CD4-positive, CD25-positive, alpha-beta regulatory T cell (primary cell): ENCODE measurements at regions not wholly inside any gene's neighbourhood (a gene's known extent, or its start where the extent isn't known, plus 50 kb on each side); places are given as distances from the start of the nearest gene placed in this dataset.
"Not testable (repeated sequence)": the region's sequence is repeated elsewhere in the genome, so short reads cannot be mapped to it uniquely, and the experiment has no call there.

Experiments
- ATAC-seq, 2 donors: fragments of 150-1000 bp; cut with Tn5 transposase; one replicate each; pipeline ENCODE4 v1.10.0; 2021; ENCODE audit warnings: low read depth in 2 of 2, moderate number of reproducible peaks in 2 of 2, moderate library complexity in 1 of 2
- DNase-seq, 3 donors: peaks; one replicate each; pipeline versions ENCODE4 v3.0.0 to v3.0.0-alpha.2; 2012 to 2022; ENCODE audit warnings: mixed read lengths in 1 of 3
- H3K27ac ChIP-seq: one replicate; pipeline ENCODE4 v1.7.0; 2013; ENCODE audit warnings: mild to moderate bottlenecking, low read length; ENCODE audit not compliant: insufficient read depth, poor library complexity, severe bottlenecking
- H3K27me3 ChIP-seq: one replicate; pipeline ENCODE4 v1.7.0; 2013; ENCODE audit warnings: low read length; ENCODE audit not compliant: control insufficient read depth, insufficient read depth
- H3K36me3 ChIP-seq: one replicate; pipeline ENCODE4 v1.7.0; 2013; ENCODE audit warnings: mild to moderate bottlenecking, low read length, moderate library complexity; ENCODE audit not compliant: control insufficient read depth, insufficient read depth
- H3K4me1 ChIP-seq: 2 replicates; pipeline ENCODE4 v1.7.0; 2013; ENCODE audit warnings: mild to moderate bottlenecking, low read length; ENCODE audit not compliant: insufficient read depth, control insufficient read depth, poor library complexity, severe bottlenecking
- H3K4me3 ChIP-seq: one replicate; pipeline ENCODE4 v1.7.0; 2013; ENCODE audit warnings: low read depth, mild to moderate bottlenecking, low read length, moderate library complexity
- H3K9me3 ChIP-seq, 2 experiments: 1 replicate in 1 of 2; 2 replicates in 1 of 2; pipeline ENCODE4 v1.7.0; 2013; ENCODE audit warnings: low read length in 2 of 2, mild to moderate bottlenecking in 1 of 2, moderate library complexity in 1 of 2; ENCODE audit not compliant: control insufficient read depth in 2 of 2
- H3K27ac Mint-ChIP-seq, 3 donors: one replicate each; pipeline ENCODE4 v1.8.0; 2020 to 2022; ENCODE audit warnings: mild to moderate bottlenecking in 3 of 3, mixed read lengths in 3 of 3, moderate library complexity in 2 of 3
- H3K27me3 Mint-ChIP-seq: one replicate; pipeline ENCODE4 v1.8.0; 2022; ENCODE audit warnings: mild to moderate bottlenecking, mixed read lengths
- H3K36me3 Mint-ChIP-seq: one replicate; pipeline ENCODE4 v1.8.0; 2020; ENCODE audit warnings: mixed read lengths
- H3K4me1 Mint-ChIP-seq, 4 donors: one replicate each; pipeline ENCODE4 v1.8.0; 2020 to 2022; ENCODE audit warnings: mixed read lengths in 4 of 4, mild to moderate bottlenecking in 1 of 4
- H3K4me3 Mint-ChIP-seq, 4 donors: one replicate each; pipeline ENCODE4 v1.8.0; 2020 to 2022; ENCODE audit warnings: mild to moderate bottlenecking in 4 of 4, mixed read lengths in 4 of 4, moderate library complexity in 3 of 4
- H3K9me3 Mint-ChIP-seq, 7 donors: one replicate each; pipeline ENCODE4 v1.8.0; 2020 to 2022; ENCODE audit warnings: mixed read lengths in 7 of 7, mild to moderate bottlenecking in 3 of 7, moderate library complexity in 2 of 7

DNA sequence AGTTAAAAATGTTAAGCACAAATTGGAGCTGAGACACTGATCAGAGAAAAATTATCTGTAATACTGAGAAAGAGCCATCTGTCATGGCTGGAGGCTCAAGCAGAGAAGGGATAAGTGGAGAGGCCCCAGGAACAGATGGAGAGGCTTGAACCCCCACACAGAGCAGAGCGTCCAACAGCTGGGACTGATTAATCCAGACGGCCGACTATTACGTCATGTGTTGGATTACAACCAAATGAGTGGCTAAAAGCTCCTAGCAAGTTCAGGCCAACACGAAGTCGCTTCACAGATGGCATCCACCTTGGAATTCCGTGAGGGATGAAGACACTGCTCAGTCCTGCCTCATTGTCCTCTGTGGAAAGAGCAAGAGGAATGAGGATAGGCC, 57.7 kb upstream of the ATXN3L start:
- Mint-ChIP-seq H3K27ac (no peak overlapping the region), H3K4me3 (no peak overlapping the region), H3K9me3 (peaks cover 0 to 2% (median 0%) of the 10 kb centered on the region in 7 donors), H3K4me1 (peaks cover 0 to 3% (median 0%) of the 10 kb centered on the region in 4 donors), H3K27me3 (no peaks in the 10 kb centered on the region), H3K36me3 (no peaks in the 10 kb centered on the region)
- H3K27ac ChIP-seq = no peak overlapping the region
- no peak overlapping the region for H3K4me3 ChIP-seq
- H3K36me3 ChIP-seq = no peaks in the 10 kb centered on the region
- no peaks in the 10 kb centered on the region for H3K27me3 ChIP-seq
- no peak for DNase-seq
- no peaks in the 10 kb centered on the region for H3K4me1 ChIP-seq
- ATAC-seq = no peak
- H3K9me3 ChIP-seq = no peaks in the 10 kb centered on the region

DNA sequence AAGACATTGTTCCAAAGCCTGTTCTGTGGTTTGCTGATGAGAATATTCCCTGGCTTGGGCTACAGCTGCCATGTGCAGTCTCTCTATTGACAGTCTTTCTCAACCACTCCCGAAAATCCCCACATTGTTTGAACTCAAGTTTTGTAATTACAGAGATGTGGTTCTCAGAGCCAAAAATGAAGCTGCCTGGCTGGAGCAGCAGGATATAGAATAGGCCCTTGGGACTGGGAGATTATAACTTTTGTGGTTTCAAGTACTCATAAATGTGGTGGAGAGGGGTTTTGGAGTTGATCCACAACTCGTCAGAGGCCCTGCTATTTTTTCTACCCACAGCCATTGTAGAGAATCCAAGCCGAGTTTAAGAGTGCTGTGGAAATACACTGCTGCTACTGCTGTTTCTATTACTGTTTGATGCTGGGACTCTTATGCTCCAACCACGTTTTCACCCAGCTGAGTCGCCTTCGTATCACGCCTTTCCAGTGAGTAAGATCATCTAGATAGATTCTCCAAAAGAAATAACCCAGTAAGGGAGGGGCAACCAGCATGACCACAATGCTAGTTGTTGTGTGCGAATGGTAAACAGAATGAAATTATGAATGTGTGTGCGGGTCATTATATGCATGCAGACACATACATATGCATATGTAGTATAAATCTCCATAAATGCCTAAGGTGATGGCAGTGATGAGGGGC, 57.1 kb upstream of the ATXN3L start:
- no peaks in the 10 kb centered on the region for H3K36me3 ChIP-seq
- no peak for DNase-seq
- H3K4me3 Mint-ChIP-seq = peak overlapping the region in 1 of 4 donors; percentile 15
- H3K4me1 ChIP-seq = no peaks in the 10 kb centered on the region
- peaks cover 0 to 2% (median 0%) of the 10 kb centered on the region in 7 donors for H3K9me3 Mint-ChIP-seq
- no peaks in the 10 kb centered on the region for H3K27me3 Mint-ChIP-seq
- H3K4me1 Mint-ChIP-seq = peaks cover 0 to 3% (median 0%) of the 10 kb centered on the region in 4 donors
- no peak for ATAC-seq
- no peaks in the 10 kb centered on the region for H3K36me3 Mint-ChIP-seq
- no peak overlapping the region for H3K27ac ChIP-seq
- no peak overlapping the region for H3K27ac Mint-ChIP-seq
- no peaks in the 10 kb centered on the region for H3K27me3 ChIP-seq
- H3K9me3 ChIP-seq = no peaks in the 10 kb centered on the region
- no peak overlapping the region for H3K4me3 ChIP-seq

DNA sequence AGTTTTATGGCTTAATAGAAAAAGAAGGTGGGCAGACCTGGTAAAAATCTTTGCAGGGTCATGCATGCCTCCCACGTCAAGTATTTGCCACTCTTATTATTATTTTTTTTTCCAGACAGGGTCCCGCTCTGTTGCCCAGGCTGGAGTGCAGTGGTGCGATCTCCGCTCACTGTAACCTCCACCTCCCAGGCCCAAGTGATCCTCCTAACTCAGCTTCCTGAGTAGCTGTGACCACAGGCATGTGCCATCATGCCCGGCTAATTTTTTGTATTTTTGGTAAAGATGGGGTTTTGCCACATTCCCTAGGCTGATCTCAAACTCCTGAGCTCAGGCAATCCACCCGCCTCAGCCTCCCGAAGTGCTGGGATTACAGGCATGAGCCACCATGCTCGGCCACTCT, 55.7 kb upstream of the ATXN3L start:
- H3K27ac Mint-ChIP-seq, H3K9me3 ChIP-seq, H3K27me3 Mint-ChIP-seq, H3K36me3 ChIP-seq, H3K4me1 Mint-ChIP-seq, H3K27ac ChIP-seq, H3K4me3 Mint-ChIP-seq, H3K4me3 ChIP-seq, ATAC-seq, H3K36me3 Mint-ChIP-seq, H3K27me3 ChIP-seq, H3K9me3 Mint-ChIP-seq, DNase-seq, H3K4me1 ChIP-seq: not testable (repeated sequence)

DNA sequence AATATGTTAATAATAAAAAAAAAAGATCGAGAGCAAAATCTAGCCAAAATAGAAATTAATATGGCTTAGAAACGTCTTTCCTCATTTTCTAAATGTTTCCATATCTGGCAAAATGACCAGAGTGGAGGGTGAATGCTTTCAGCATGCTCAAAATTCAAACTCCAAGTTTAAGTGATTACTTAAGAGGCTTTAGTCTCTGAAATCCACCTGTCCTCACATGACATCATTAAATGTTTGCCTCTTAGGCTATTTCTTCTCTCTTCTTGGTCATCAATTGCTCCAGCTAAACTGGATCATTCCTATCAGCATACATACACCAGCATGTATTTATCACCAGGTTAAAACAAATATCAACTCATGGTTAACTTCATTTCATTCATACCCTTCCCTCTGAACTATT, 54.5 kb upstream of the ATXN3L start:
- H3K9me3 Mint-ChIP-seq = peaks cover 0 to 2% (median 0%) of the 10 kb centered on the region in 7 donors
- no peaks in the 10 kb centered on the region for H3K36me3 Mint-ChIP-seq
- Histone ChIP-seq H3K36me3 (no peaks in the 10 kb centered on the region), H3K9me3 (no peaks in the 10 kb centered on the region), H3K27me3 (no peaks in the 10 kb centered on the region), H3K4me3 (no peak overlapping the region), H3K4me1 (no peaks in the 10 kb centered on the region), H3K27ac (no peak overlapping the region)
- H3K4me3 Mint-ChIP-seq = no peak overlapping the region
- H3K4me1 Mint-ChIP-seq = peaks cover 0 to 3% (median 0%) of the 10 kb centered on the region in 4 donors
- DNase-seq (no peak), ATAC-seq (no peak)
- no peak overlapping the region for H3K27ac Mint-ChIP-seq
- no peaks in the 10 kb centered on the region for H3K27me3 Mint-ChIP-seq

DNA sequence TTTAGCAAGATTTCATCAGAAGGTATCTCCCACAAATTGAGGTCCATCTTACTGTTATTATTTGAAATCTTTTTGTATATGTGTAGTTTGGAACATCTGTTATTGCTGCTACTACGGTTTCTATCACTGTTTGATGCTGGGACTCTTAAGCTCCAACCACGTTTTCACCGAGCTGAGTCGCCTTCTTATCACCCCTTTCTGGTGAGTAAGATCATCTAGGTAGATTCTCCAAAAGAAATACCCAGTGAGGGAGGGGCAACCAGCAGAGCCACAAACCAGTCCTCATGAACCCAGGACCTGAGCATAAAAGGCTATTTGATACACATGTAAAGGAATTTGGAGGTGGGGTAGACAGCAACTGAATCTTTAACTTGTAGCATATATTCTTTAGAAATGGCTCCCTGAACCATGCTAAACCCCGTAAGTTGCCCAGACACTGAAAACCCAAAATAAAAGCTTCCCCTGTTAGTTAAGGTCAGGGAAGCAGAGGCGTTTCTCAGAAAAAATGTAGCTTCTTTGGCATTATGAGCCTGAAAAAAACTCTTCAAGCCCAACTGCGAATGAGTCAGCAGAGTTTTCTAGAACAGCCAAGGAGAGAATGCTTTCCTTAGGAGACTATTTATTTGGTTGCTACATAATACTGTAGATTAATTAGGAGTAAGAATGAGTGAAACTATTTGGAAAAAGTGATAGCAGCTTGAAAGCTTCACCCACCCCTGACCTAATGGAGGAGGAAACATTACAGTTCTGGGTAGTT, 53.8 kb upstream of the ATXN3L start:
- DNase-seq = no peak
- Histone ChIP-seq H3K27me3 (no peaks in the 10 kb centered on the region), H3K27ac (no peak overlapping the region), H3K4me1 (no peaks in the 10 kb centered on the region), H3K9me3 (no peaks in the 10 kb centered on the region), H3K4me3 (no peak overlapping the region), H3K36me3 (no peaks in the 10 kb centered on the region)
- Mint-ChIP-seq H3K9me3 (peaks cover 0 to 2% (median 0%) of the 10 kb centered on the region in 7 donors), H3K27me3 (no peaks in the 10 kb centered on the region), H3K36me3 (no peaks in the 10 kb centered on the region), H3K4me1 (peaks cover 0 to 3% (median 0%) of the 10 kb centered on the region in 4 donors), H3K4me3 (no peak overlapping the region), H3K27ac (no peak overlapping the region)
- no peak for ATAC-seq

DNA sequence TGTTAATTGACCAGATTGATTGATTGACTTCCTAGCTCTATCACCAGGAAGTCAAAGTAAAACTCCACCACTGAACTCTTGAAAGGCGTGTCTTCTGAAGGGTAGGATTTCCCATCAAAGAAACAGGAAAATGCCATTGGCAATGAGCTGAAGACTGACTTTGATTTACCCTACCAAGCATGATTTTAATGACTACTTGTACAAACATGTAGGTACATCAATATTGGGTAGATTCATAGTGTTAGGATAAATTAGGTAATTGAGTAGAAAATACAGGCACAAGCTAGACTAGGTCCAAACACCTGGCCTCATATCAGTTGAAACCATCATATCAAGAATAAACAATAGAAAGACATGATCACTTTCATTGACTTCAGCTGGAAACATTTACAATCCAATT, 53.2 kb upstream of the ATXN3L start:
- DNase-seq (no peak), ATAC-seq (no peak)
- peaks cover 0 to 3% (median 0%) of the 10 kb centered on the region in 4 donors for H3K4me1 Mint-ChIP-seq
- H3K9me3 Mint-ChIP-seq = peaks cover 0 to 2% (median 0%) of the 10 kb centered on the region in 7 donors
- Histone ChIP-seq H3K27ac (no peak overlapping the region), H3K27me3 (no peaks in the 10 kb centered on the region), H3K4me1 (no peaks in the 10 kb centered on the region), H3K4me3 (no peak overlapping the region), H3K9me3 (no peaks in the 10 kb centered on the region), H3K36me3 (no peaks in the 10 kb centered on the region)
- H3K4me3 Mint-ChIP-seq = no peak overlapping the region
- H3K27me3 Mint-ChIP-seq = no peaks in the 10 kb centered on the region
- no peak overlapping the region for H3K27ac Mint-ChIP-seq
- no peaks in the 10 kb centered on the region for H3K36me3 Mint-ChIP-seq

DNA sequence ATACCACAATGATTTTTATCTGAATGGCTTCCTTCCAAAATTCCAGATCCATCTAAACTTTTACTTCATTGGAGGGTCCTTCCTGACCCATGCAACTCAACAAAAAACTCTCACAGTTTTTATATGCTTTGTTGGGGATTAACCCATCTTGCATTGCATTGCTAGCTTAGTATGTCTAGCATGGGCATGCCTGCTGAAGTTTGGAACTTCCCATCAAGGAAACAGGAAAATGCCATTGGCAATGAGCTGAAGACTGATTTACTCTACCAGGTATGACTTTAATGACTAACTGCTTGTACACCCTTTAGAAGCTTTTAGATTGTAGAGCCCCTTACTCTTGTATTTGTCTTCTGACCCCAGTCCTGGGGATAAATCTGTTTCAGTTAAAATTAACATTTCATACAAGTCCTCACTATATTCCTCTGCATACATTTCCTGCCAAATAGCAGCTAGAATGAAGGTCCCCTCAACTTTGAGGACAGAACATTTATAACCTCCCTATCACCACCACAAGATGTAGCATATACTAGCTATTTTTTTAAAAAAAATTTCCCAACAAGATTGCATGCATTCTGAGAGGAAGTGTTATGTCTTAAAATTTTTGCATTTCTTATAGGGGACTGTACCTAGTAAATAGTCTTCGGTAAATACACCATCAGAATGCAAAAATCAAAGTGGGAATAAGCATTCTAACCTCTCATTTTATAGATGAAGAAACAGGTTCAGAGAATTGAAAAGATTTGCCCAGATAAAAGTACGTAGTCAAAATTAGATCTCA, 52.5 kb upstream of the ATXN3L start:
- no peak overlapping the region for H3K4me3 ChIP-seq
- DNase-seq = no peak
- no peak overlapping the region for H3K4me3 Mint-ChIP-seq
- no peaks in the 10 kb centered on the region for H3K36me3 ChIP-seq
- H3K9me3 ChIP-seq = no peaks in the 10 kb centered on the region
- no peaks in the 10 kb centered on the region for H3K36me3 Mint-ChIP-seq
- no peak overlapping the region for H3K27ac Mint-ChIP-seq
- no peak for ATAC-seq
- peaks cover 0 to 3% (median 0%) of the 10 kb centered on the region in 4 donors for H3K4me1 Mint-ChIP-seq
- H3K27ac ChIP-seq = no peak overlapping the region
- peaks cover 0 to 2% (median 0%) of the 10 kb centered on the region in 7 donors for H3K9me3 Mint-ChIP-seq
- H3K4me1 ChIP-seq = no peaks in the 10 kb centered on the region
- no peaks in the 10 kb centered on the region for H3K27me3 Mint-ChIP-seq
- no peaks in the 10 kb centered on the region for H3K27me3 ChIP-seq
